ENCODE measurements at regions not wholly inside any gene's neighbourhood (a gene's known extent, or its start where the extent isn't known, plus 50 kb on each side); places are given as distances from the start of the nearest gene placed in this dataset.
"Not testable (repeated sequence)": the region's sequence is repeated elsewhere in the genome, so short reads cannot be mapped to it uniquely, and the experiment has no call there.

DNA sequence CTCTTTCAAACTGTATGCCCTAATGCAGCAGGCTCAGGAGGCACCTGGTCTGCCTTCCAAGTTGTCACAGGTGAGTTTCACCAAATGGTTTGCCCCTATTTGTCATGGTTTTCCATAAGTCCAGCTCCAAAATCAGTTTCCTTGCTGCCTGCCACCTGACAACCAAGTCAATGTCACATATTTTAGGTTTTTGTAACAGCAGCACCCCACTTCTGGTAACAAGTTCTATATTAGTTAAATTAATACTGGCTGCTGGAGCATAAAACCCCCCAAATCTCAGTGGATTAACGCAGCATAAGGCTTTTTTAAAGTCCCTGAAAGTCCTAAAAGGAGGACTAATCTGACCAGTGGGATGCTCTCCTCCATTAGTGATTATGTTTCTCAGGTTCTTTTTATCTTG lies 200.7 kb downstream of the RRAGC start:
- DNase-seq, result no peak

GRCh38 chr1:38657873-38658272 lies 201.7 kb downstream of the RRAGC start:
- no peak for DNase-seq

DNA sequence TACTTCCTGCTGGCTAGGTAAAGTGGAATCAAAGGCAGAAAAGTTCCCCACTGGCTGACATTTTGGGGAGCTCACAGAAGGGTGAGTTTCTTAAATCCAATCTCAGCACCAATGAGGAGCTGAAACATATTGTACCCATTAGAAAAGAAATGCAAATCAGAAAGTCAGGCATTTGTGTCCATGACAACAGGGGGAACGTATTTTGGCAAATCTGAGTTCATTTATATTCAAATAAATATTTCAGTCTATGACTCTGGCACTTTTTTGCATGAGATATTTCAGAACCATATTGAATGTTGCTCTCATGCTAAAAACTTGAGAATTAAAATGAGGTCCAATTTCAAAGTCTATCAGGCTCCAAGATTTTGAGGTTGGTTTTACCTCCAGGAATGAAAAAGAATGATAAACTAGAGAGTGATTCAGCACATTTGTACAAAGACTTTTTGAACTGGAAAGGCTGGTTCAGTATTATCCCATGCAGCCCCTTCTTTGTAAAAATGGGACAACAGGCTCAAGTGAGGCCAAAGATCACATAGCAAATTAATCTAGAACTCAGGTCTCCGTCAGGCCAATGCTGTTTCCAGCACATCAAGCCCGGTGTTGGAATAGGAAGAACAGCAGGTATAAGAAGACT lies 202.2 kb downstream of the RRAGC start:
- DNase-seq, result no peak

GRCh38 chr1:38656726-38657125 lies 202.8 kb downstream of the RRAGC start:
- no peak for DNase-seq

- DNase-seq, result no peak
These were observed 207.4 kb downstream of the RRAGC start for GRCh38 chr1:38652217-38652616.

GRCh38 chr1:38651669-38652068 lies 207.9 kb downstream of the RRAGC start:
- DNase-seq, result no peak

GRCh38 chr1:38648417-38648816 lies 211.2 kb downstream of the RRAGC start:
- no peak for DNase-seq

DNA sequence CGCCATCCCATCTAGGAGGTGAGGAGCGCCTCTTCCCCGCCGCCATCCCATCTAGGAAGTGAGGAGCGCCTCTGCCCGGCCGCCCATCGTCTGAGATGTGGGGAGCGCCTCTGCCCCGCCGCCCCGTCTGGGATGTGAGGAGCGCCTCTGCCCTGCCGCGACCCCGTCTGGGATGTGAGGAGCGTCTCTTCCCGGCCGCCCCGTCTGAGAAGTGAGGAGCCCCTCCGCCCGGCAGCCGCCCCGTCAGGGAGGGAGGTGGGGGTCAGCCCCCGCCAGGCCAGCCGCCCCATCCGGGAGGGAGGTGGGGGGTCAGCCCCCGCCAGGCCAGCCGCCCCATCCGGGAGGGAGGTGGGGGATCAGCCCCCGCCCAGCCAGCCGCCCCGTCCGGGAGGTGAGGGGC lies 212.2 kb downstream of the RRAGC start:
- not testable (repeated sequence) for DNase-seq

DNA sequence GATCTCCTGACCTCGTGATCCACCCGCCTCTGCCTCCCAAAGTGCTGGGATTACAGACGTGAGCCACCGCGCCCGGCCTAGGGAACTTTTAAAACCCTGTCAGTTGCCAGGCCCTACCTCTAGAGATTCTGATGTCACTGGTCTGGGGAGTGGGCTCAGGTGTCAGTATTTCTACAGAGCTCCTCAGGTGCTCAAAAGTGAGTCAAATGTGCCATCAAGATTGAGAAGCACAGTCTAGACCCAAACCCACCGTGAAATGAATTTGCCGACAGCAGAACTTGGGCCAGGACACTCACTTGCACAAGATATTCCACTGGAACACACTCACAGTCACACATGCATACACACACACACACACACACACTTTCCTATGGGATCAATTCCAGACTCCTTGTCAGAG lies 215.5 kb downstream of the RRAGC start:
- DNase-seq, result no peak

- DNase-seq, result no peak
These were observed 217.9 kb downstream of the RRAGC start for GRCh38 chr1:38641661-38642060.

- no peak for DNase-seq
These were observed 219.2 kb downstream of the RRAGC start for GRCh38 chr1:38640371-38640770.

DNA sequence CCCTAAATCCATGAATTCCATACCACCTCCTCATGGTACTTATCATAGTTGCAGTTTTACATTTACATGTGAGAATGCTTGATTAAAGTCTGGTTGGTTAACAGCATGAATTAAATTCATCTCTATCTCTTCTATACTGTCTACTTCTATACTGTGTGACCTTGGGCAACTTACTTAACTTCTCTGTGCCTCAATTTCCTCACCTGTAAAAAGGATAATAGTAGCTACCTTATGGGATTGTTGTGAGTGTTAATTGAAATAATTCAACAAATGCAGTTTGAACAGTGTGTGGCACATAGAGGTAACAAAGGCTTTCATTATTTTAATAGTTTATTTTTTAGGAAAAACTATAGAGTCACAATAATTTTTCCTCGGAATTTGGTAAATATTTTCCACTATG lies 231.3 kb downstream of the RRAGC start:
- DNase-seq, result no peak

GRCh38 chr1:38625939-38626338 lies 233.6 kb downstream of the RRAGC start:
- DNase-seq, result no peak

GRCh38 chr1:38624336-38625039 lies 235.1 kb downstream of the RRAGC start:
- no peak for DNase-seq

GRCh38 chr1:38623529-38623928 lies 236.0 kb downstream of the RRAGC start:
- DNase-seq, result no peak

DNA sequence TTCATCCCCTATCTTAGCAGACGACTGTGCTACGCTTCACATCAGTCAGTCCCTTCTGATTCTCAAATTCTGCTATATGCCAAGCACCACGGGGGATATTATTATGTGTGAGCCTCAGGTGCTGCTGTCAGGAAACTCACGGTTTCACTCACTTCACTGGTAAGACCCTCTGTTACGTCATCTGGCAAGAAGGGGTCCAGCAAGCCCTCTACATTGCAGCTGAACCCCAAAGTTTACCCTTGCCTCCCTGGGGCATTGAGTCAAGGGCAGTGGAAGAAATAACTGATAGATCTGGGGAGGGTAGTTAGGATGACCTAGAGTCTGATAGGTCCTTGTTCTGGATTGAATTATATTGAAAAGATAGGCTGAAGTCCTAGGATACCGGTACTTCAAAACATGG lies 237.4 kb downstream of the RRAGC start:
- DNase-seq, result no peak

DNA sequence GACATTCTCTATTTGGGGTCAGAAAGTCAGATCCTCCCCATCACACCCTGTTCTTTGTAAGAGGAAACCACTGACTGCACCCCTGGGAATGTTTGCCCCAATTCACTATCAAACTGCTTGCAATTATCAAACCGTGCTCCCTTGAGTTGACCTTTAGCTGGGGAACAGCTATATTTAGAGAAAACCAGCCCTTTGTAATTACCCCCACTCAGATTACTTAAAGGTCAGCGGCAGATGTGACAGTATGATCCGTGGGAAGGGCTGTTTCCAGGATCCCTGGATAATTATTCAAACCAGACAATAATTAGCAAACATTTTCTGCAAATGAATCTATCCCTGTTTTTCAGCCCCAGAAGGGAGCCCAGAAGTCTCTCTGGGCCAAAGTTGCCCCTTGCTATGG lies 242.7 kb downstream of the RRAGC start:
- no peak for DNase-seq

GRCh38 chr1:38615680-38616079 lies 243.9 kb downstream of the RRAGC start:
- DNase-seq, result no peak

GRCh38 chr1:38614861-38615260 lies 244.7 kb downstream of the RRAGC start:
- no peak for DNase-seq

- DNase-seq, result no peak
These were observed 245.6 kb downstream of the RRAGC start for GRCh38 chr1:38613996-38614395.

DNA sequence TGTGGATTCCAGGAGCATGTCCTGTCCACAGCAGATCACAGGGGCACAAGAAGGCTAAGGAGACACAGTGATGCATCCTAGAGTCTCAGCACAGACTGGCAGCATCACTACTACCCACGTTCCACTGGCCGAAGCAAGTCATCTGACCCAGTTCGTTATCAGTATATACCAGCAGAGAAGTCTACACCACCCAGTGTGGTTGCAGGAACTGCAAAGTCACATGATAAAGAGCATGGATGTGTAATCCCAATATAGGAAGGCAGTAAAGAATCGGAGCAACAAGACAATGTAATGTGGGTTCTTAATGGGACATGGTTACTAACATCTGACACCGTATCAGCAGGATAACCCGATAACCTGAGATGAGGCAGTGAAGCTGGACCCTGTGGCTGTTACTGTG lies 246.6 kb downstream of the RRAGC start:
- DNase-seq, result no peak

DNA sequence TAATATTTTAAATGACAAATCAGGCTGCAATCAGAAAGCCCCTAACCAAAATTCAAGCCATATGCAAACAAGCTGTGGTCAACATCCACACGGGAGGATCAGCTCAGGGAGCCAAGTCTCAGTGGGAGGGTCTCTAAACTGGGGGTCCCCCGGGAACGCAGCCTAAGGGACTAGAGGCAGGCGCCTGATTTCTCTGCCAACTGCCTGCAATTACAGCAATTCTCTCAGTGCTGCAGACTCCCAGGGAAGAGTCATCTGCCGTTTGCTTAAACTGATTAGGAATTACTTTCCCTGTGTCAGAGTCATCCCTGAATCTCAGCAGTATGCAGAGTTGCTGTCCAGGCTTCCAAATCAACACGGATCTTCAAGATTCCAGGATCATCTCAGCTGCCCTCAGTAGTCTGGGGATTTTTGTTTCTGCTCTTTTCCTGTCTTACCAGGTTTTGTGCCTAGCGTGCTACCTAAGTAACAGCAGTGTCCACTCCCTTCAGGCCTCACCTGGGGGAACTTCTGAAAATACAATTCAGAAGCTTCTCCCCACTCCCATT lies 247.8 kb downstream of the RRAGC start:
- DNase-seq, result no peak

DNA sequence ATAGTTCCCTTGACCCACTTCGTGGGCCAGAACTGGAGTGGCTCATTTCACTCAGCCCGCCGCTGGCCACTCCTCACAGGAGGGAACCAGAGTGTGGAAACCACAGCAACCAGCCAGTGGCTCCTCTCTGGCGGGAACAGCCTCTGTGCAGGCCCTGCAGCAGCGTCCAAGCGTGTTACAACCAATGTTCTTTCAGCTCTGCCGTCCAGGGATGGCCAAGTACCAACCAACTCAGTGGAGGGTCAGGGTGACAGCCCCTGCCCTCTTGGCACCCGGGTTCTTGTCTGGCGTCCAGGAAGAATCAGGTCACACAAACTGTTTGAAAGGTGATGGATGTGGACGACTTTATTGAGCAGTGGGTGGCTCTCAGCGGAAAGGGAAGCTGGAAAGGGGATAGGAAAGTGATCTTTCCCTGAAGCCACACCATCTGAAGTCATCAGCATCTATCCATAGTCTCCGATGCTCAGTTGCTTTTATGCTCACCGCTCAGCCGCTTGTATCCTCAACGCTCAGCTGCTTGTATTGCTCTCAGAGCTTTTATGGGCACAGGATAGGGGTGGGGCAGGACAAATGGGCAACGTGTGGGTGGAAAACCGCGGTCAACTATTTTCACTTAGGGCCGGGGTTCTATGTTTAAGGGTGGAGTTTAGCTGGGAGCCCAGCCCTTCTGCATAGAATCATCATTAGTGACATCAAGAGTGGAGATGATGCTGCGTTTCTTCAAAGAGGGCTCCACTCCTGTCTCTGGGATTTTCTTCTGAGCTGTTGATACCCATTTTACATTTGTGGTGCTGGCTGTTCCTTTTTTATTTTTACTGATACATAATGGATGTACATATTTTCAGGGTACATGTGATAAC lies 250.2 kb downstream of the RRAGC start:
- DNase-seq, result no peak
